GM12873 (cell line): ENCODE measurements at regions not wholly inside any gene's neighbourhood (a gene's known extent, or its start where the extent isn't known, plus 50 kb on each side); places are given as distances from the start of the nearest gene placed in this dataset.

Experiments
- TF ChIP-seq, protein P1 (sequence below): IDR thresholded peaks from 2 replicates; pipeline ENCODE4 v1.5.1; 2012; ENCODE audit warnings: low read depth, mild to moderate bottlenecking, moderate library complexity, low read length, control low read depth; ENCODE audit not compliant: insufficient read depth; ENCODE audit errors: missing control alignments

DNA sequence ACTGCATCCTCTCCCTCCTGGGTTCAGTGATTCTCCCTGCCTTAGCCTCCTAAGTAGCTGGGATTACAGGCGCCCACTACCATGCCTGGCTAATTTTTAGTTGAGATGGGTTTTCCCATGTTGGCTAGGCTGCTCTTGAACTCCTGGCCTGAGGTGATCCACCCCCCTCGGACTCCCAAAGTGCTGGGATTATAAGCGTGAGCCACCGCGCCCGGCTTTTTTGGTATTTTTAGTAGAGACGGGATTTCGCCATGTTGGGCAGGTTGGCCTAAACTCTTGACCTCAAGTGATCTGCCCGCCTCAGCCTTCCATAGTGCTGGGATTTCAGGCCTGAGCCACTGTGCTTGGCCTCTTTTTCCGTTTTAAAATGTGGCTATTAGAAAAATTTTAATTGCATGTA, 343.8 kb upstream of the RBFOX1 start:
- TF ChIP-seq, protein P1, sequence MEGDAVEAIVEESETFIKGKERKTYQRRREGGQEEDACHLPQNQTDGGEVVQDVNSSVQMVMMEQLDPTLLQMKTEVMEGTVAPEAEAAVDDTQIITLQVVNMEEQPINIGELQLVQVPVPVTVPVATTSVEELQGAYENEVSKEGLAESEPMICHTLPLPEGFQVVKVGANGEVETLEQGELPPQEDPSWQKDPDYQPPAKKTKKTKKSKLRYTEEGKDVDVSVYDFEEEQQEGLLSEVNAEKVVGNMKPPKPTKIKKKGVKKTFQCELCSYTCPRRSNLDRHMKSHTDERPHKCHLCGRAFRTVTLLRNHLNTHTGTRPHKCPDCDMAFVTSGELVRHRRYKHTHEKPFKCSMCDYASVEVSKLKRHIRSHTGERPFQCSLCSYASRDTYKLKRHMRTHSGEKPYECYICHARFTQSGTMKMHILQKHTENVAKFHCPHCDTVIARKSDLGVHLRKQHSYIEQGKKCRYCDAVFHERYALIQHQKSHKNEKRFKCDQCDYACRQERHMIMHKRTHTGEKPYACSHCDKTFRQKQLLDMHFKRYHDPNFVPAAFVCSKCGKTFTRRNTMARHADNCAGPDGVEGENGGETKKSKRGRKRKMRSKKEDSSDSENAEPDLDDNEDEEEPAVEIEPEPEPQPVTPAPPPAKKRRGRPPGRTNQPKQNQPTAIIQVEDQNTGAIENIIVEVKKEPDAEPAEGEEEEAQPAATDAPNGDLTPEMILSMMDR: no peak

DNA sequence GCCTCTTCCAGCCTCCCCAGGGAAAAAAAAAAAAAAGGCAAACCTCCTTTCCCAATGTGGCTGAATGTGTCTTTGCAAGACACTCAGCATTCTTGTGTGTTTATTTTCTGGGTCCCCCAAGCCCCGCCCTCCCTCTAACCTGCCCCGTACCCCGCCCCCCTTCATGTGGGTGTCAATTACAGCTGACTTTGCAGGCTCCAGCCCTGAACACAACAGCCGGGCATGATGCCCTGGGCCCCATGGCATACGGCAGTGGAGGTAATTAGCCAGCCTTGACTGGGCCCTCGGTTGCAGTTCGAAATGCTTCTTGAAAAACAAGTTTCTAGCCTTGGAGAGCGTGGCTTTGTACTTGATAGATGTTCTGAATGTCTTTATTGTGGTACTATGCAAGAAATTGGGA, 354.7 kb upstream of the RBFOX1 start:
- TF ChIP-seq, protein P1: no peak

DNA sequence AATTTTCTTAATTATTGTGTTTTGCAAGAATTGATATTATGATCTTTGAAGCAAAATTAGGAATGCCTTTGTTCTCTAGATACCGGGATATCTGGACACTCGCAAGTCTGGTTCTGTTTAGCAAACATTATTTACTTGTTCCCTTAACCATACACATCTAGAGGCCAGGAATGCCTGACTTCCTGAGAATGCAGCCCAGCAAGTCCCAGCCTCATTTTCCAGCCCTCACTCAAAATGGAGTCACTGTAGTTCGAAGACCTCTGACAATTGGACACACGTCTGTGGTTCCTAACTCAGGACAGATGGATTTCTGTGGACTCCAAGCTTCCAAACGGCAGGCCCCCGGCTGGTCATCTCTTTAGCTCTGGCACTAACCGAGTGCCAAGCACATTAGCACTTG, 355.4 kb upstream of the RBFOX1 start:
- TF ChIP-seq, protein P1: no peak

DNA sequence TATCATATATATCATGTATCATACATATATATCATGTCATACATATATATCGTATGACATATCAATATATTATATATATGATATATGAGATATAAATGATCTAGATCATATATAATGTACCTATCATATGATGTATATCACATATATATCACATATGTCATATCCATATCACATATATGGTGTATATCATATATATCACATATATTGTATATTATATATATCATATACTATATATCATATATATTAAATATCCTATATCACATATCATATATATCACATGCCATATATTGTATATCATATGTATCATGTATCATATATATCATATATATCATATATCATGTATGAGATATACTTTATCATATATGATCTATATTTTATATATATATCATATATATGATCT, 355.9 kb upstream of the RBFOX1 start:
- TF ChIP-seq, protein P1: no peak

DNA sequence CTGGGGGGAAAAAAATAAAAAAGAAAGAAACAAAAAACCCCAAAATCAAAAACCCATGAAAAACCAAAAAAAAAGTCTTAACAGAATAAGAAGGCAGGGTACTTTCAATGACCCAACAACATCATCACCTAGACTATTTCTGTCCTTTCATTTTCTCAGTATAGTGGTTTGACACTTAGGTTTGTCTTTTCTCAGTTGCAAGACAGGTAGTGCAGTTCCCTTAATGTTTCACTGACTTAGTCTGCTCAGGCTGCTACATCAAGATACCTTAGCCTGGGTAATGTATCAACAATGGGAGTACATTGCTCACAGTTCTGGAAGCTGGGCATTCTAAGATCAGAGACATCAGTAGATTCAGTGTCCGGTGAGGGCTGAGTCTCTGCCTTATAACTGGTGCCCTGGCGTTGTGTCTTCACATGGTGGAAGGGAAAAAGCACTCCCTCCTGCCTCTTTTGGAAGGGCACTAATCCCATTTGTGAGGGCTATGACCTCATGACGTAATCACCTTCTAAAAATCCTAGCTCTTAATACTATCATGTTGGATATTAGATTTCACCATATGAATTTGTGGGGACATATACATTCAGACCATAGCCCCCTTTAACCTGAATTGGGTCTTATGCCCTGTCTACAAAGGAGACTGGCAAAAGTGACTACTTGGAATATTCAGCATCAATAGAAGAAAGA, 362.3 kb upstream of the RBFOX1 start:
- TF ChIP-seq, protein P1: no peak

DNA sequence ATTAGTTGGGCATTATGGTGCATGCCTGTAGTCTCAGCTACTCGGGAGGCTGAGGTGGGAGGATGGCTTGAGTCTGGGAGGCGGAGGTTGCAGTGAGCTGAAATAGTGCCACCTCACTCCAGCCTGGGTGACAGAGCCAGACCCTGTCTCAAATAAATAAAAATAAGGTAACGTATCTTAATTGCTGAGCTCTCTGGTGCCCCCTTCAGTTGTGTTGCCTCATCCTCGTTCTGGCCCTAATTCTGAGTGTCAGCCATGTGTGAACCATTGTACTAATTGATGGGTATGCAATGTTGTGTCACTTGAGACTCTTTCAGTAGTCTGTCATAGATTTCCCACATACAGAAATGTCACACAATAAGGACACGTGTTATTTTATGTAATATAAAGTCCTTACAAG, 363.1 kb upstream of the RBFOX1 start:
- TF ChIP-seq, protein P1: no peak

DNA sequence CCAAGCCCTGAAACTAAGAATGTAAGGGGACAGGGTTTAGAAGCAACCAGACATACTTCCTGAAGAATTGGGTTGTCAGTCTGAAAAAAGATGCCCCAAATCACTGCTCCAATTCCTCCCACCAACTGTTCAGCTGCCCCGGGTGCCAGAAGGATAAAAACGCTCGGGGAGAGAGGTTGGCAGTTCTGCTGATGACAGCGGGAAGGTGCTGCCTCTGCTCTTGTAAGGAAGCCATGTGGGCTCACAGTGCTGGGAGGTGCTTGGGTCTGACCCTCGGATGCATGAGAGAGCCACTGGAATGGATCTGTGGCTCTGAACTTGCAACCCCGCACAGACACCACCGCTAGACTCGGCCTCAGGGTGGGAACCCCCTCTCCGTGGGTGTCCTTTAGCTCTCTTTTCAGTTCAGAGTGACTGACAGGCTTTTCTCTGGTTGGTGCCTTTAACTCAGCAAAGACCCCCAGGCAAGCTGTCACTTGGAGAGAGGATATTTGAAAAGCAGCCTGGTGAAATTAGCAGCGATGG, 364.8 kb upstream of the RBFOX1 start:
- TF ChIP-seq, protein P1: no peak
